GM21528 (cell line): ENCODE measurements at regions not wholly inside any gene's neighbourhood (a gene's known extent, or its start where the extent isn't known, plus 50 kb on each side); places are given as distances from the start of the nearest gene placed in this dataset.

Source experiments
- ATAC-seq: cut with Tn5 transposase; IDR thresholded peaks from one replicate; pipeline ENCODE4 v1.9.1; 2021; ENCODE audit warnings: mild to moderate bottlenecking, moderate library complexity; ENCODE audit not compliant: unreplicated experiment, low FRiP score

DNA sequence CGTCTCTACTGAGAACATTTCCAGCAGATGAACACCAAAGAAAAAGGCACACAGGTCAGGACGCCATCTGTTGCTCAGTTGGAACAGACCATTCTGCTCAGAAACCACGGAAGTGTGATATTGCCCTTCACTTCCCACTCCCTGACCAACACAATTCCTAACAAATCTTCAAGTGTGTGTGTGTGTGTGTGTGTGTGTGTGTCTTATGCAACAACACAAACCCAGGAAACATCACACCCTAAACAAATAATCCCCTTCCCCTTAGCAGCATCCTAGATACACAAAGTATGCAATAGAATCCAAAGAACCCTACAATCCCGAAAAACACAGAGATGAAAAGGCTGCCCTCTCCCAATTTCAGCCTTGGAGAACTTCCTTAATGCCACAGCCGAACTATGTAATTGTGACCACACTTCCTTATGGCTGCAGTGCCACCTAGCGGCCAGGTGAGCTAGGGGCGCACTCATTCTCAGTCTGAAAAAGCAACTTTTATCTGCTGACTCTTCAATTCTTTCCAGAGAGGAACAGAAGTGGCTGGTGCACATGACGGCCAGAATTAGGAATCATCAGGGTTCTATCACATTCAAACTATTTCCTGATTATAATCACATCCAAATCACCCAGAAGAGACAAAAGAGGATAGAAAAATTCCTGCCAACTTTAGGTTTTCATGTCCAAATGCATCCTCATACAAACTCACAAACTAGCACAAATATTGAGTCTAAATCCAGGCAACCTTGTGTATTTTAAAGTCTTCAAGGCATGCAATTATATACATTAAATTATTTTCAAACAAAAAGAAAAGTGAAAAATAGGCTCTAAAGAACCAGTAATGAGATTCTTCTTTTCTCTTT lies 164.9 kb downstream of the DHX15 start:
- ATAC-seq, result peak; percentile 94

- ATAC-seq, result no peak
Measured at GRCh38 chr4:24417206-24417605, 167.1 kb downstream of the DHX15 start.

GRCh38 chr4:24416293-24416692 lies 168.1 kb downstream of the DHX15 start:
- no peak for ATAC-seq

DNA sequence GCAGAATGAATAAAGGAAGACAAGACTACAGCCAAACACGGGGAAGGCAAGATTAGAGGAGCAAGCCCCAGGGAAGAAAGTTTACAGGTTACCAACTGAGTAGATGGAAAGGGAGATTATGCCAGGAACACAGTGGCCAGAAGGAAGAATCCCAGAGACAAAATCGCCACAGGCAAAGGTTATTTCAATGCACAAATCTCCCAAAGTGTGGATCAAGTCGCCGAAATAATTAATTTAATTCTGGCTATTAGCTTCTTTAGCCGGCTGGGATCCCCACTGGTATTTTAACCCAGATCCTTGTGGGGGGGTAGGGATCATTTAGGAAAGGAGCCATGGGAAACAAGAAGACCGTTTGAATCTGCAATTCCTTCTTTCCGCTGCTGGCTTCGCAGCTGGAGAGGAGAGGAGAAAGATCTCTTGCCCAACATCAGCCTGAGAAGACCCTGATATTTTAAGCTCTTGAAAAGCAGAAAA lies 171.0 kb downstream of the DHX15 start:
- no peak for ATAC-seq

- ATAC-seq, result no peak
Measured at GRCh38 chr4:24411806-24412205, 172.5 kb downstream of the DHX15 start.

- ATAC-seq, result no peak
Measured at GRCh38 chr4:24411299-24411698, 173.1 kb downstream of the DHX15 start.

GRCh38 chr4:24408640-24409039 lies 175.7 kb downstream of the DHX15 start:
- no peak for ATAC-seq

GRCh38 chr4:24405926-24406325 lies 178.4 kb downstream of the DHX15 start:
- ATAC-seq, result no peak

GRCh38 chr4:24405341-24405740 lies 179.0 kb downstream of the DHX15 start:
- ATAC-seq, result no peak

GRCh38 chr4:24404281-24404680 lies 180.1 kb downstream of the DHX15 start:
- no peak for ATAC-seq

DNA sequence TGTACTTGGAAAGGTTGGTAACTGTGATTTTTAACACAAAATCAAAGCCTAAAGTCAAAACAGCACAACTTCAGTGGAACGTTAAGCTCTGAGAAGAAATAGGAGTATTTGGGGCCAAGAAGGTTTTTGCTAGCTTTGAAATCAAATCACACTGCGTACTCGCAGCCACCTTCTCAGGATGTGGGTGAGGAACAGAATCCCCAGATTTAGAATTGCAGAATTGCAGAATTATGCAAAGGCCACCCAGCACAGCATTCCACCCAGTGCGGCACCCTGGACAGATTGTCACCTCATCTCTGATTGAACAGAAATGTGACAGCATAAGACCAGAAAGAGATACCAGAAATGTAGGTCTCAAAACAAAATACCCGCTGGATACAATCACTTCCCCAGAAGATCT lies 181.1 kb downstream of the DHX15 start:
- ATAC-seq, result no peak

GRCh38 chr4:24400537-24400936 lies 183.8 kb downstream of the DHX15 start:
- no peak for ATAC-seq

GRCh38 chr4:24396988-24397387 lies 187.4 kb downstream of the DHX15 start:
- ATAC-seq, result no peak

DNA sequence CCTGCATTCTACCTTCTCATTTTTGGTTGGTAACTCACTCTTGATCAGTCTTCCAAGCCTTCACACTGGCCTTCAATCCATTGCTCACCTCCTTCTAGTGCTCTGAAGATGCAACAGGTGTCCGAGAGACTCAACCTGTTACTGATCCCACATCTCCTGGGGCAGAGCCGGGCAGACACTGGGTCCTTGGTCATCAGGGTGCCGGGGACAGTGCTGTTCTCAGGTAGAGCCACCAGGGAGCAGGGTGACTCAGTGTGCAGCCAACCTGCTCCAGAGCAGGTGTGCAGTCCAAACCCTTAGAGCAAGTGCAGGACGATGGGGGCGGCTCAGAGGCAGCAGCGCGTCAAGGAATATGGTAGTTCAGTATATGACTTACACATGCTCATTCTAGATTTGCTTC lies 188.4 kb downstream of the DHX15 start:
- no peak for ATAC-seq

- ATAC-seq, result no peak
Measured at GRCh38 chr4:24394041-24394440, 190.3 kb downstream of the DHX15 start.

DNA sequence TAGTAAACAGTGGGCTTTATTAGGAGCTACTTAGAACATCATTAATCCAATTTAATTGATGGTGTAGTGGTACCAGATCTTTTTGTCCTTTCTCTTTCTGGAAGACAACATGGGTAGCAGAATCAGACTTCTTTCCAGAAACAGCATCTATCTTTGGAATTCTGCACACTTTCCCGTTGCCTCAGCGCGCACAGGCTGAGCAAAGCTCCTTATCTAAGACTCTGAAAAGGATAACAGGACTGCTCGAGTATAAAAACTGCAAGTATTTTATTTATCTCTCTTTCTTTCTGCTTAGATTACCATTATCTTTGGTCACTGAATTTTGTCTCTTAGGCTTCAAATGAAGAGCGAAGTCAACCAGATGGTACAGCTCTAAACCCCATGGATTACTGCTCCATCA lies 191.7 kb downstream of the DHX15 start:
- no peak for ATAC-seq

GRCh38 chr4:24382381-24382780 lies 202.0 kb downstream of the DHX15 start:
- ATAC-seq, result peak; percentile 96

GRCh38 chr4:24380957-24381665 lies 203.2 kb downstream of the DHX15 start:
- ATAC-seq, result no peak

DNA sequence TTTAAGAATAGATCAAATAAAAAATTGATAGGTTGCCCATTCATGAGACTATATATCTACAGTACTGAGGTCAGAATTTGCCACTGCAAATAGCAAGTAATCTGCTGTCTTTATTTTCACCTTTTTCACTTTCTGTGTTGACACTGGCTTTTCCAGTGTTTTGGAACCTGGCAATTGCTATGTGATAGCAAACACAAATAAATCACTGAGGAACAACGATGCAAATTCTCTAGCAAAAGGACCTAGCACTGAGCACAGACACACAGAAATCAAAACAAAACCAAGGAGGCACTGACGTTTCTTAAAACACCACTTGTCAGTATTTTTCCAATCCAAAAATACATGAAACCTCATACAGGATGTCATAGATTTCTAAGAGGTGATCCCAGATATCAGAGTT lies 210.7 kb downstream of the DHX15 start:
- ATAC-seq, result no peak

- no peak for ATAC-seq
Measured at GRCh38 chr4:24372881-24373280, 211.5 kb downstream of the DHX15 start.

GRCh38 chr4:24372341-24372740 lies 212.0 kb downstream of the DHX15 start:
- no peak for ATAC-seq

DNA sequence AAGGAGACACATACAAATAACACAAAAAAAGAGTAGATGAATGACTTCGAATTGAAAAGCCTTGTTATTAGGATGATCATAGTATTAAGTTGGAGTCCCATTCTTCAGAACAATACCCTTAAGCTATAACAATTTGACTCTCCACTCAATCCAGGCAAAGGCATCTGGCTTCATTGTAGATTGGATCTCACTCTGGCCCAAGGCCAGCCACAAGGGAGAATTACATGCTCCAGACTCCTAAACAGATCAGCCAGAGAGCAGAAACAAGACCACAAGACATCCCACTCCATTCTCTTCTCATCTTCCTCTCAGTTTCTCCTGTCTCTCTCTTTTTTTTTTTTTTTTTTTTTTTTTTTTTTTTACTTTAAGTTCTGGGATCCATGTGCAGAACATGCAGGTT lies 213.9 kb downstream of the DHX15 start:
- ATAC-seq, result no peak
